ENCODE measurements at regions not wholly inside any gene's neighbourhood (a gene's known extent, or its start where the extent isn't known, plus 50 kb on each side); places are given as distances from the start of the nearest gene placed in this dataset.

GRCh38 chr18:3328532-3328931 lies 66.6 kb downstream of the MYL12B start:
- Histone ChIP-seq H3K9me3 (no peaks in the 10 kb centered on the region), H3K27me3 (no peaks in the 10 kb centered on the region), H3K27ac (no peak overlapping the region), H3K4me3 (no peak overlapping the region), H3K36me3 (no peaks in the 10 kb centered on the region), H3K4me1 (no peaks in the 10 kb centered on the region)
- no peak for TF ChIP-seq CTCF (IDR thresholded peaks at IDR 0.05)
- ATAC-seq (no peak), DNase-seq (no peak), FAIRE-seq (no peak)
- 23 to 35% methylated on average over 1 of the region's 1 CpG for WGBS, 2 donors
- intact Hi-C loops (cut with DNase I): no loop called here

GRCh38 chr18:3329471-3329870 lies 67.5 kb downstream of the MYL12B start:
- no peak overlapping the region for H3K4me3 ChIP-seq
- DNase-seq (no peak), FAIRE-seq (no peak), ATAC-seq (no peak)
- H3K4me1 ChIP-seq: no peaks in the 10 kb centered on the region
- TF ChIP-seq CTCF (IDR thresholded peaks at IDR 0.05): no peak
- intact Hi-C loops (cut with DNase I): no loop called here
- no peak overlapping the region for H3K27ac ChIP-seq
- H3K27me3 ChIP-seq: no peaks in the 10 kb centered on the region
- WGBS, 2 donors: 89 to 98% methylated on average over 5 of the region's 5 CpGs
- no peaks in the 10 kb centered on the region for H3K36me3 ChIP-seq
- no peaks in the 10 kb centered on the region for H3K9me3 ChIP-seq

- Histone ChIP-seq H3K4me3 (no peak overlapping the region), H3K27ac (no peak overlapping the region), H3K27me3 (no peaks in the 10 kb centered on the region), H3K9me3 (no peaks in the 10 kb centered on the region), H3K4me1 (no peaks in the 10 kb centered on the region), H3K36me3 (no peaks in the 10 kb centered on the region)
- intact Hi-C loops (cut with DNase I): no loop called here
- no peak for DNase-seq
- 87% methylated on average over 1 of the region's 1 CpG for WGBS, 2 donors
- no peak for ATAC-seq
- no peak for TF ChIP-seq CTCF (IDR thresholded peaks at IDR 0.05)
- no peak for FAIRE-seq
Measured at GRCh38 chr18:3329872-3330271, 67.9 kb downstream of the MYL12B start.

DNA sequence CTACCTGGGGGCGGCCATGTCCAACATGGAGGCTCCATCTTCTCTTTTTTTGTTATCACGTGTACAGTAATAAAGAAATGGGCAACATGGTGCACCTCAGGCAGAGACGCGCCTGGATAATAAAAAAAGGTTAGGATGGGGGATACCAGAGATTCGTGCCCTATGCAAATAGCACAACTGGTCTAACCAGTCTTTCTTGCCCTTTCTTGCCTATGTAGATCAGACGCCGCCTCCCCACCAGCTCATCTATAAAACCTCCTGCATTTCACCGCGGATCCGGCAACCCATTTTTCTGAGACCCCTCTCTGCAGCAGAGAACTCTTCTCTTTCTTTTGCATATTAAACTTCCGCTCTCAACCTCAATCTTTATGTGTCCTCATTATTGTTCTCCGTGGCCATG lies 68.7 kb downstream of the MYL12B start:
- no peak for ATAC-seq
- H3K4me3 ChIP-seq: no peak overlapping the region
- H3K4me1 ChIP-seq: no peaks in the 10 kb centered on the region
- H3K27me3 ChIP-seq: no peaks in the 10 kb centered on the region
- no peak for TF ChIP-seq CTCF (IDR thresholded peaks at IDR 0.05)
- no peaks in the 10 kb centered on the region for H3K9me3 ChIP-seq
- WGBS, 2 donors: 72 to 77% methylated on average over 12 of the region's 12 CpGs
- intact Hi-C loops (cut with DNase I): no loop called here
- H3K27ac ChIP-seq: no peak overlapping the region
- no peak for DNase-seq
- no peaks in the 10 kb centered on the region for H3K36me3 ChIP-seq
- FAIRE-seq: no peak

DNA sequence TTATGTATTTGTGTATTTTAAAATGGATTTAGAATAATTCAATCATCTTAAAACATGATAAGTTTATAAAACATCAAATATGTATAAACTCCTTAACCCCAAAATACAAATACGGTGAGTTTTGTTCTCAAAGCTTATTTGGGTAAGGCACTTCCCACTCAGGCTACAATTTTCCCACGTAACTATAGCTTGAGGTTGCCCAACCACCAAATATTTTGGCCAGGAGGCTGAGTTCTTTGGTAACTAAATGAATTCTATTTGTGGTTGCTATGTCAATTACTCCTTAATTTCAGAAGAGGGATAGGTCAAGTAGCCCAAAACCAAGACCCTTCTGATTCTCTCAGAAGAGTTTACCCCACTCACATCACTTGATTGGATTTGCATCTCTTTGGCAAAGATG lies 70.4 kb downstream of the MYL12B start:
- H3K27me3 ChIP-seq: no peaks in the 10 kb centered on the region
- no peak overlapping the region for H3K4me3 ChIP-seq
- FAIRE-seq (no peak), DNase-seq (no peak), ATAC-seq (no peak)
- H3K9me3 ChIP-seq: no peaks in the 10 kb centered on the region
- WGBS, 2 donors: 77 to 93% methylated on average over 2 of the region's 2 CpGs
- H3K4me1 ChIP-seq: no peaks in the 10 kb centered on the region
- no peak overlapping the region for H3K27ac ChIP-seq
- intact Hi-C loops (cut with DNase I): no loop called here
- no peak for TF ChIP-seq CTCF (IDR thresholded peaks at IDR 0.05)
- no peaks in the 10 kb centered on the region for H3K36me3 ChIP-seq

Data from pancreas (tissue), 10 donors.